OCI-LY1 (cell line): ENCODE measurements at regions not wholly inside any gene's neighbourhood (a gene's known extent, or its start where the extent isn't known, plus 50 kb on each side); places are given as distances from the start of the nearest gene placed in this dataset.

ENCODE experiments used
- H2AFZ ChIP-seq: fragments of 200-600 bp; sonication (generic), shearing (Covaris generic); 2 replicates; pipeline ENCODE4 v1.6.0; 2014; ENCODE audit warnings: antibody characterized with exemption, mild to moderate bottlenecking, low read length
- H3F3A ChIP-seq: fragments of 200-600 bp; sonication (generic), shearing (Covaris generic); 2 replicates; pipeline ENCODE4 v1.6.0; 2014; ENCODE audit warnings: mild to moderate bottlenecking, antibody characterized with exemption, low read length, moderate library complexity; ENCODE audit not compliant: insufficient read depth
- H3K27ac ChIP-seq: fragments of 200-600 bp; sonication (generic); 2 replicates; pipeline ENCODE4 v1.5.1; 2014; ENCODE audit warnings: low read length, mixed run types, mild to moderate bottlenecking, low read depth; ENCODE audit not compliant: poor library complexity, severe bottlenecking
- H3K27me3 ChIP-seq: fragments of 200-600 bp; sonication (generic); 2 replicates; pipeline ENCODE4 v1.6.0; 2014; ENCODE audit warnings: antibody characterized with exemption, mild to moderate bottlenecking, low read length, moderate library complexity; ENCODE audit not compliant: insufficient read depth
- H3K36me3 ChIP-seq: fragments of 200-600 bp; sonication (generic); 2 replicates; pipeline ENCODE4 v1.6.1; 2014; ENCODE audit warnings: mild to moderate bottlenecking, antibody characterized with exemption, low read length, moderate library complexity, mixed read lengths; ENCODE audit not compliant: insufficient read depth
- H3K4me1 ChIP-seq: fragments of 200-600 bp; sonication (generic); 2 replicates; pipeline ENCODE4 v1.5.1; 2014; ENCODE audit warnings: mild to moderate bottlenecking, low read length, moderate library complexity; ENCODE audit not compliant: insufficient read depth, severe bottlenecking
- H3K4me2 ChIP-seq: fragments of 200-600 bp; sonication (generic), shearing (Covaris generic); 2 replicates; pipeline ENCODE4 v1.6.1; 2014; ENCODE audit warnings: low read length
- H3K4me3 ChIP-seq: fragments of 200-600 bp; sonication (generic); 2 replicates; pipeline ENCODE4 v1.5.1; 2014; ENCODE audit warnings: low read length, low read depth, mild to moderate bottlenecking, mixed read lengths; ENCODE audit not compliant: poor library complexity, severe bottlenecking
- H3K79me2 ChIP-seq: fragments of 200-600 bp; shearing (Covaris generic); 2 replicates; pipeline ENCODE4 v1.6.1; 2016; ENCODE audit warnings: mixed run types, low read length, mixed read lengths; ENCODE audit not compliant: insufficient read depth
- H3K9ac ChIP-seq: fragments of 200-600 bp; sonication (generic), shearing (Covaris generic); 2 replicates; pipeline ENCODE4 v1.6.1; 2014; ENCODE audit warnings: mild to moderate bottlenecking, low read length, mixed read lengths
- H3K9me2 ChIP-seq: fragments of 200-600 bp; sonication (generic), shearing (Covaris generic); 2 replicates; pipeline ENCODE4 v1.6.1; 2014; ENCODE audit warnings: low read depth, mild to moderate bottlenecking, low read length, mixed read lengths
- H3K9me3 ChIP-seq: fragments of 200-600 bp; shearing (Covaris generic); 2 replicates; pipeline ENCODE4 v1.6.1; 2014; ENCODE audit warnings: low read length, mixed read lengths
- H4K20me1 ChIP-seq: fragments of 200-600 bp; sonication (generic), shearing (Covaris generic); 2 replicates; pipeline ENCODE4 v1.6.0; 2016; ENCODE audit warnings: mild to moderate bottlenecking, low read length; ENCODE audit not compliant: insufficient read depth
- EZH2 ChIP-seq: fragments of 200-600 bp; sonication (generic), shearing (Covaris generic); IDR thresholded peaks from 2 replicates; pipeline ENCODE4 v1.8.0; 2017; ENCODE audit warnings: borderline replicate concordance, mixed run types, mild to moderate bottlenecking, antibody characterized with exemption, low read length, moderate library complexity, mixed read lengths
- TF ChIP-seq, protein P1 (sequence below): fragments of 200-600 bp; sonication (generic), shearing (Covaris generic); IDR thresholded peaks from 2 replicates; pipeline ENCODE4 v1.5.1; 2017; ENCODE audit warnings: mild to moderate bottlenecking, antibody characterized with exemption, low read length, moderate library complexity, mixed read lengths

DNA sequence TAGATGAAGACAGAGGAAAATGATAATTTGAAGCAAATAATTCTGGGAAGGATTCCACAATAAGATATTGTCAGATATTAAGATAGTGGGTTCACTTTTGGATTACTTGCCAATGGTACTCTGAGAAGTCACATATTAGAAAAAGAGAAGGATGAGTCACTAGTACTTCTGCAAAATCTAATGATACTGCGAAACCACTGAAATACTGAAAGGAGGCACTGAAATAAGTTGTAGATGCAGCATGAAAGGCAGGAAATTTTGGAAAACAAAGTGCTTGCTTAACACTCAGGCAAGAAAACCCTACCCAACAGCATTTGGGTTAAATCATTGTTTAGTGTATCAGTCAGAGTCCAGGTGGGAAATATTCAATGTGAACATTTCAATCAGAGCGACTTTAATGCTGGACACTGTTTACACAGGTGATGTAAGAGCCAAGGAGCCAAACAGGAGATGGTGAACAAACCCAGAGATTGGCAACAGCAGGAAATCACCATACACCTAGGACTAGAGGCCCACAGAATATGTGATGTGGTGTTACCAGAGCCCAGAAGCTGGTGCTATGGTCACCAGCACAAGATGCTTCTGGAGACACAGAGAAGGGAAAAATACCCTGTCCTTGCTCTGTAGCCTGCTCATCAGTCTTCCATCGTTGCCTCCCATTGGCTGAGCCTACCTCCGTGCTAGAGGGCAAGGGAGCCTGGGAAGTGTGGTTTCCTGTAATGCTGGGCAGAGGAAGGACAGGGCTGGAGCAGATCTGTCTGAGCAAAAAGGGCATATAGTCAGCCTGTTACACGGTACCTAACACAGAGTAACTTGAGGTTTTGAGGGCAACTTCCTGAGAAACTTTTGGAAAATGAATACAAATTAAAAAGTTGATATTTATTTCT lies 204.7 kb upstream of the ITGA4 start:
- Histone ChIP-seq H3K79me2 (no peaks in the 10 kb centered on the region), H3K4me1 (no peaks in the 10 kb centered on the region), H3F3A (no peaks in the 10 kb centered on the region), H3K27ac (no peak overlapping the region), H3K9me2 (no peaks in the 10 kb centered on the region), H3K9ac (no peak overlapping the region), H3K9me3 (no peaks in the 10 kb centered on the region), H4K20me1 (no peaks in the 10 kb centered on the region), H2AFZ (no peak overlapping the region), H3K36me3 (no peaks in the 10 kb centered on the region), H3K4me2 (no peak overlapping the region), H3K4me3 (no peak overlapping the region), H3K27me3 (no peaks in the 10 kb centered on the region)
- TF ChIP-seq, protein P1, sequence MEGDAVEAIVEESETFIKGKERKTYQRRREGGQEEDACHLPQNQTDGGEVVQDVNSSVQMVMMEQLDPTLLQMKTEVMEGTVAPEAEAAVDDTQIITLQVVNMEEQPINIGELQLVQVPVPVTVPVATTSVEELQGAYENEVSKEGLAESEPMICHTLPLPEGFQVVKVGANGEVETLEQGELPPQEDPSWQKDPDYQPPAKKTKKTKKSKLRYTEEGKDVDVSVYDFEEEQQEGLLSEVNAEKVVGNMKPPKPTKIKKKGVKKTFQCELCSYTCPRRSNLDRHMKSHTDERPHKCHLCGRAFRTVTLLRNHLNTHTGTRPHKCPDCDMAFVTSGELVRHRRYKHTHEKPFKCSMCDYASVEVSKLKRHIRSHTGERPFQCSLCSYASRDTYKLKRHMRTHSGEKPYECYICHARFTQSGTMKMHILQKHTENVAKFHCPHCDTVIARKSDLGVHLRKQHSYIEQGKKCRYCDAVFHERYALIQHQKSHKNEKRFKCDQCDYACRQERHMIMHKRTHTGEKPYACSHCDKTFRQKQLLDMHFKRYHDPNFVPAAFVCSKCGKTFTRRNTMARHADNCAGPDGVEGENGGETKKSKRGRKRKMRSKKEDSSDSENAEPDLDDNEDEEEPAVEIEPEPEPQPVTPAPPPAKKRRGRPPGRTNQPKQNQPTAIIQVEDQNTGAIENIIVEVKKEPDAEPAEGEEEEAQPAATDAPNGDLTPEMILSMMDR = no peak
- no peak for TF ChIP-seq EZH2

DNA sequence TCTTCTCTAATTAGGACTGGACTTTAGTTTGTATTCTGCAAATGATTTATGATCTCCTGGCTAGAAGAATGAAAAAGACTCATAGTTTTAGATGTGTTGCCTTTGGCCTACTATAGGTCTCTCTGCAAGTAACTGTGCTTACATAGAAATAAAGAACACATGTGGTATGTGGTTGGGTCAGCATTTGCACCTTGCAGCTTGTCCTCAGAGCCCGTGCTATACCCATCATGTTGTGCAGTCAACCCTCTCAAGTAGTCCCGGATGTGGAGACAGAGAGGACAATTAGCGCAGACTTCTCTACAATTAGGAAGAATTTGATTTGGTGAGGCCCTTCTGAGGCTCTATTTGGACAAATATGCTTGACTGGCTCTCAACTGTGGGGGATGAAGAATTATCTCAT lies 203.7 kb upstream of the ITGA4 start:
- Histone ChIP-seq H3K79me2 (no peaks in the 10 kb centered on the region), H3K9ac (no peak overlapping the region), H3K4me1 (no peaks in the 10 kb centered on the region), H2AFZ (no peak overlapping the region), H3K27ac (no peak overlapping the region), H3F3A (no peaks in the 10 kb centered on the region), H3K27me3 (no peaks in the 10 kb centered on the region), H4K20me1 (no peaks in the 10 kb centered on the region), H3K36me3 (no peaks in the 10 kb centered on the region), H3K9me3 (no peaks in the 10 kb centered on the region), H3K4me2 (no peak overlapping the region), H3K4me3 (no peak overlapping the region), H3K9me2 (no peaks in the 10 kb centered on the region)
- TF ChIP-seq, protein P1 = no peak
- TF ChIP-seq EZH2 = no peak

DNA sequence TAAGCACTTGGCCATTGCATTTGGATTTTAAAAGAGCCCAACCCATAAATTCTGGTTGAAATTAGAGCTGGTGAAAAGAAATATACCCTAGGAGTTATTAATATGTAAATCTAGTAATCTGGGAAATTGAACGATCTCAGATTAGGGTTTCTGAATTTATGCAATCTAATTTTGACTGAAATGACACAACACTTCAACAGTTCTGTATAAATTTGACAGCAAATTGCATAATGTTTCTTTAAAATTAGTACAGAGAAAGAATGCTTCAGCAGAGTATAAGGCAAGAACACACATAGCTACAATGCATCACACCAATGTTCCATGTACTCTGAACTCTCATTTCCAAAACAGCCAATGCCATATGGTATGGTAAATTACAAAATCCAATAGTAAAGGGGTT lies 201.5 kb upstream of the ITGA4 start:
- no peaks in the 10 kb centered on the region for H4K20me1 ChIP-seq
- no peaks in the 10 kb centered on the region for H3F3A ChIP-seq
- no peak overlapping the region for H3K4me2 ChIP-seq
- no peak overlapping the region for H2AFZ ChIP-seq
- H3K79me2 ChIP-seq = no peaks in the 10 kb centered on the region
- H3K27me3 ChIP-seq = no peaks in the 10 kb centered on the region
- no peaks in the 10 kb centered on the region for H3K9me3 ChIP-seq
- TF ChIP-seq EZH2 = no peak
- TF ChIP-seq, protein P1 = no peak
- no peaks in the 10 kb centered on the region for H3K9me2 ChIP-seq
- no peaks in the 10 kb centered on the region for H3K36me3 ChIP-seq
- H3K4me3 ChIP-seq = no peak overlapping the region
- H3K27ac ChIP-seq = no peak overlapping the region
- no peak overlapping the region for H3K9ac ChIP-seq
- no peaks in the 10 kb centered on the region for H3K4me1 ChIP-seq
